Neural progenitor cell (in vitro differentiated cells): ENCODE measurements at regions not wholly inside any gene's neighbourhood (a gene's known extent, or its start where the extent isn't known, plus 50 kb on each side); places are given as distances from the start of the nearest gene placed in this dataset.

Experiments used
- EZH2phosphoT487 ChIP-seq: fragments of 200-600 bp; sonication (generic); IDR thresholded peaks from 2 replicates; pipeline ENCODE4 v1.6.1; 2017; ENCODE audit warnings: antibody characterized with exemption
- TF ChIP-seq, protein P1 (sequence below): fragments of 200-600 bp; sonication (generic); IDR thresholded peaks from 2 replicates; pipeline ENCODE4 v1.5.1; 2017; ENCODE audit warnings: antibody characterized with exemption, mild to moderate bottlenecking

DNA sequence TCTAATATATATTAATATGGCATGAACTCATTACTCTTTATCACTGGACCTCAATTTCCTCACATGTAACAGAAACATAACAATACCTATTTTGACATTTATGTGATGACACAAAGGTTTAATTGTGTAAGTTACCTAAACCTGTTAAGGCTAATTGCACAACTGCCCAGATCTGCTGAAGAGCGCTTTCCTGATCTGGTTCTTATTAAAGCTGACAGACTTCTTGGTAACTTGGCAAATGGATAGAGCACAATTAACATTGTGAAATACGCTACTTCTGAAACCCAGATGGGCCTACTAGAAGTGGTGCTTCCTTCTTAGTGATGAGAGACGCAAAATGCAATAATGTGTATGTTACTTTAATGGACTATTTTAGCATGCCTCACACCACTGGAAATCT is 1767.2 kb upstream of the RAG2 start:
- TF ChIP-seq EZH2phosphoT487, result no peak
- TF ChIP-seq, protein P1, sequence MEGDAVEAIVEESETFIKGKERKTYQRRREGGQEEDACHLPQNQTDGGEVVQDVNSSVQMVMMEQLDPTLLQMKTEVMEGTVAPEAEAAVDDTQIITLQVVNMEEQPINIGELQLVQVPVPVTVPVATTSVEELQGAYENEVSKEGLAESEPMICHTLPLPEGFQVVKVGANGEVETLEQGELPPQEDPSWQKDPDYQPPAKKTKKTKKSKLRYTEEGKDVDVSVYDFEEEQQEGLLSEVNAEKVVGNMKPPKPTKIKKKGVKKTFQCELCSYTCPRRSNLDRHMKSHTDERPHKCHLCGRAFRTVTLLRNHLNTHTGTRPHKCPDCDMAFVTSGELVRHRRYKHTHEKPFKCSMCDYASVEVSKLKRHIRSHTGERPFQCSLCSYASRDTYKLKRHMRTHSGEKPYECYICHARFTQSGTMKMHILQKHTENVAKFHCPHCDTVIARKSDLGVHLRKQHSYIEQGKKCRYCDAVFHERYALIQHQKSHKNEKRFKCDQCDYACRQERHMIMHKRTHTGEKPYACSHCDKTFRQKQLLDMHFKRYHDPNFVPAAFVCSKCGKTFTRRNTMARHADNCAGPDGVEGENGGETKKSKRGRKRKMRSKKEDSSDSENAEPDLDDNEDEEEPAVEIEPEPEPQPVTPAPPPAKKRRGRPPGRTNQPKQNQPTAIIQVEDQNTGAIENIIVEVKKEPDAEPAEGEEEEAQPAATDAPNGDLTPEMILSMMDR, result no peak
